Omental fat pad (tissue), 3 donors: ENCODE measurements at regions not wholly inside any gene's neighbourhood (a gene's known extent, or its start where the extent isn't known, plus 50 kb on each side); places are given as distances from the start of the nearest gene placed in this dataset.

Experiments used
- ATAC-seq: fragments of 150-250 bp; one replicate; pipeline ENCODE4 v1.9.1; 2016; ENCODE audit warnings: mild to moderate bottlenecking, moderate library complexity; ENCODE audit not compliant: low FRiP score
- DNase-seq: peaks from one replicate; pipeline ENCODE4 v3.0.0-alpha.2; 2019; ENCODE audit warnings: low spot score
- CTCF ChIP-seq, 3 donors: fragments of 450-650 bp; IDR thresholded peaks; one replicate each; pipeline ENCODE4 v1.5.1; 2016 to 2017; ENCODE audit warnings: antibody characterized with exemption in 3 of 3, mild to moderate bottlenecking in 3 of 3, moderate library complexity in 2 of 3

DNA sequence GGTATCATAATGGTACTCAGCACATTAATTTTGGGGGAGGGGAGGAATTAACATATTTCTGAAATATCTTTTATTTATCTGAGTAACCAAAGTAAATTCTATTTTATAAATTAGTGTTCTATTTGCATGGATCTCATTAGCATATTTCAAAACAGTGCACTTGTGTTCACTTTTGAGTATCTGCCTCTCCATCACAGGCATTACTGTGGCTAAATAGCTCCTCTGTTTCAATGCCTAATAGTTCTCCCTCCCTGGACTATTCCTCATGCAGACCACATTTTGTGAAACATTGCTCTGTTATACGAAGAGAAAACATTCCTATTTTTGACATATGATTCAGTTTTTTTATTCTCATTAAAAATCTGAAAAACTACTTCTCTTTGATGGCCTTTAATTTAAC, 1127.8 kb downstream of the TUSC7 start:
- ATAC-seq (no peak), DNase-seq (no peak)
- TF ChIP-seq CTCF (IDR thresholded peaks at IDR 0.05): no peak

- no peak for DNase-seq
- ATAC-seq: no peak
- no peak for TF ChIP-seq CTCF (IDR thresholded peaks at IDR 0.05)
Measured at GRCh38 chr3:117842086-117842485, 1132.5 kb downstream of the TUSC7 start.

GRCh38 chr3:117843356-117843755, 1133.8 kb downstream of the TUSC7 start:
- no peak for ATAC-seq

GRCh38 chr3:117844676-117845075, 1135.1 kb downstream of the TUSC7 start:
- ATAC-seq (no peak), DNase-seq (no peak)
- TF ChIP-seq CTCF (IDR thresholded peaks at IDR 0.05): no peak

More at GRCh38 chr3:117843356-117843755, 1133.8 kb downstream of the TUSC7 start:
- TF ChIP-seq CTCF (IDR thresholded peaks at IDR 0.05): no peak
- no peak for DNase-seq

DNA sequence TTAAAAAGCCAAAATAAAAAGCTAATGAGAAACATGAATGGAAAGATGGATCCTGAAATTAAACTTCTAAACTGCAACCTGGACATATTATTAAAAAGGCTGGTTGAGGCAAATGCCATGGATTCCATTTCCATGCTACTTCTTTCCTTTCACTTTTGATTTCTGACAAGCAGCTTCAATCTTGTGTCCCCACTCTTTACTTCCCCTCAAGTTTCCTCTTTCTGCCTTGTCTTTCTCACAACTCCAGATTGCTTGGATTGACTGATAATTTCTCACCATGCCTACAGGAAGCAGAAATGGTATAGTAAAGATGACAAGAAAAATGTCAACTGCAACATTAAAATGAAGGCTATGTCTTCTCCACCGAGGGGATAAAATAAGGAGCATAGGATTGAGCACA, 1136.7 kb downstream of the TUSC7 start:
- ATAC-seq (no peak), DNase-seq (no peak)
- TF ChIP-seq CTCF (IDR thresholded peaks at IDR 0.05): no peak

DNA sequence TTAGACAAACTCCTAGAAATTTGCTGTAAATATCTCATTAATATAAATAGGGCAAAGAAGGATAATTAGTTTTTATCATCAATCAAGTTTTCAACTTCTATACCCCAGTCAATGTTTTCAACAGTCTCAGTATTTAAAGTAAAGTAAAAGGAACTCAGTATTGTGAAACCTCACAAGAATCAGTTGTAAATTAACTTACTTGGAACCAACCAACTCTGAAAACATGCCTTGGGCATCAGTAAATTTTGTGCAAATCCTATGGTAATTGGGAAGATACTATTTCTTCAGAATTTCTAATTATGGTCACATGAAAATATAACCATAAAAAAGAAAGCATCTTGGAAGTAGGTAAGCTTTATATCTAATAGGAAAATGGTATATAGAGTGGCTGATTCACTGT, 1139.0 kb downstream of the TUSC7 start:
- TF ChIP-seq CTCF (IDR thresholded peaks at IDR 0.05): no peak
- no peak for ATAC-seq

DNA sequence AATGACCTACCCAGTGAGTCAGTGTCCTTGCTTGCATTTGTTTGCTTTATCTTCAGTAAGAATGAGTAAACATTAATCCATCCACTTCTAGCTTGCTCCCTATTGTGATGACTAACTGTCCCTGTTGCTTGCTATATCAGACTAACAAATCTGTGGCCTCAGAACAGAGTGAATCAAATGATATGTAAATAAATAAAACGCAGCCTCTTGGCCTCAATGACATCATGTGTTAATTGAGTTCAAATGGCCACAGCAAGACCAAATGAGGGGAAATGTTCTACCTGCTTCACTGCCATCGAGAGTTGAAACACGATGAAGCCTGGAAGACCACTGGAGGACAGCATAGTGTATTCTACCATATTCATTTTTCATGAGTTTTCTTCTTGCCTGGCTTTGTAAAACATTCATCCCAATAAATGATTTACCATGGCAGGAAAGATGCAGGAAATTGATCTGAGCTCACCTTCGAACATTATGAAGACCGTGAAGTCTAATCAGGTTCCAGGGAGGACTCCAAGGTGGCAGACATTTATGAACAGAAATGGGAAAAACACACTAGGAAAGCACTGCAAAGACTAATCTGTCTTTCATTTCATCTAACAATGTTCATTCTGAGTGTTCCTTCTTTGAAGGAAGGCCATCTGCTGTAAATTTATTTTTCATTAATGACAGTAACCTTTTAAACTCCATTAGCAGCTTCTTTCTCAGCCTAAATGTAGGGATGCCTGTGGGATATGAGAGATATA, 1144.5 kb downstream of the TUSC7 start:
- ATAC-seq: no peak
- TF ChIP-seq CTCF (IDR thresholded peaks at IDR 0.05): no peak
- no peak for DNase-seq

More for the DNA sequence above, 1139.0 kb downstream of the TUSC7 start:
- no peak for DNase-seq
